Activated CD4-positive, CD25-positive, alpha-beta regulatory T cell treated with anti-CD3 and anti-CD28 coated beads, Interleukin-2, amount 50 U/mL, for 72 hours (primary cell): ENCODE measurements at regions not wholly inside any gene's neighbourhood (a gene's known extent, or its start where the extent isn't known, plus 50 kb on each side); places are given as distances from the start of the nearest gene placed in this dataset.
A peak's percentile ranks its signal among the peaks of the same experiment; 100 is the strongest.
"Not testable (repeated sequence)": the region's sequence is repeated elsewhere in the genome, so short reads cannot be mapped to it uniquely, and the experiment has no call there.

Experiments used
- DNase-seq: peaks from one replicate; pipeline ENCODE4 v3.0.0; 2021

DNA sequence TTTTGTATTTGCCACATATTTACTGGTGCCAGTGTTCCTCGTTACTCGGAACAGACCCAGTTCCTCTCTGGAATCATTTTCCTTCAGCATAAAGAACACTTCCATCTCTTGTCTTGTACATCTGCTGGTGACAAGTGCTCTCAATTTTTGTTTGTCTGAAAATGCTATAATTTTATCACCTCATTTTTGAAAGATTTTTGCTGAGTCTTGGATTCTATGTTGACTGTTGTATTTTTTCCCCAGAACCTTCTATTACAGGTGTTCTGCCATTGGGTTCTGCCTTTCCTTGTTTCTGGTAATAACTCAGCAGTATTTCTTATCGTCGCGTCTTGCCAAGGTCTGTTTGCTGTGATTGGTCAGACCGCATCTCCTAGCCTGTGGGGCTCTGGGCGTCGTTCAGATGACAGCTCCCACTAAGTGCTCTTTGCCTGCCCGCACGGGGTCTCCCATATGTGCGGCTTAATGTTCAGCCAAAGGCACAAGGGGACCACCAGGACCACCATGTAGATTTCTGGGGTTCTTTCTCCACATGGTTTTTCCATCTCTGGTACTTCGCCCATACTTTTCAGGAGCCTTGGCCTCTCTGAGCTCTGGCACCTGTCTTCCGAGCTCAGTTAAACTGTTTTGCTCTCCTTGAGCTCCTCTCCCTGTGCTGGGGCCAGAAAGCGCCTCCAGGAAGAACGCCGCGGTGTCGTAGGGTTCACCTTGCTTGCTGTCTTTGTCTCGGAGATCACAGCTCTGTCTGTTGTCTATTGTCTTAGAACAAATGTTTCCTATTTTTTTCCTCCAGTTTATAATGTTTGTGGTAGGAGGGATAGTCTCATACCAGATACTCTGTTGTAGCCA, 80.0 kb downstream of the METRNL start:
- no peak for DNase-seq

DNA sequence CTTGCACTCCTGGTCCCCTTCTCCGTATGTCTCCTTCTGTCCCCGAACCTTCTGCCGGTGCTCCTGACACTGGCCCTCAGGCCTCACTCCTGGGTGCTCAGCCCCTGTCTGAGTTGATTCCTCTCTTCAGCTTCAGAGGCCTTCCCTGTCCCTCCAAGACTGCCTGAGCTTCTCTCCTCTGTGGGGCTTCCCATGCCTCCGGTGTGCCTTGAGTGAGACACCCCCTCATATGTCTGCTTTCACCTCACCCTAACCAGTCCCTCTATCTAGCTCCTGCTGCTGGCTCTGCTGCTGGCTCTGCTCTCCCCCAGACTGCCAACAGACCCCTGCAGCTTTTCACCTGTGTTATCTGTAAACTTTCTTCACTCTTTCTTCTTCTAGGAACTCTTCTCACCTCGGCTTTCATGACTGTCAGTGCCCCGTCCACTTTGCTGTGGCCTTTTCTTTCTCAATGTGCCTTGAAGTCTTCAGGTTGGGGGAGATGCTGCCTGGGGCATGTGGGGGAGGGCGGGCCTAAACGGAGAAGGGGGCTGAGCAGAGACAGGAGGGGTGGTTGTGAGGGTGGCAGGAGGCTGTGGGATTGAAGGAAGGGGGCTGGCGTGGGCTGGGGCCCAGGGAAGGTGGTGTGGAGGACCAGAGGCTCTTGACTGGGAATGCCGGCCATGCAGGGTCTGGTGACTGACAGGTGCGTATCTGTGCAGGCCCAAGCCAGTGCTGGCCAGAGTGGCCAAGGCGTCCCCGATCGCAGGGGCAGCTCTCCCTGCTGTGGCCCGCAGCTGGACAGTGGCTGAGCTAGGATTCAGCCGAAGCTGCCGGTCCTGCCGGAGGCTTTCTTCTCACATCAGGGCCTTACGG, 81.3 kb downstream of the METRNL start:
- DNase-seq: peak; percentile 24

DNA sequence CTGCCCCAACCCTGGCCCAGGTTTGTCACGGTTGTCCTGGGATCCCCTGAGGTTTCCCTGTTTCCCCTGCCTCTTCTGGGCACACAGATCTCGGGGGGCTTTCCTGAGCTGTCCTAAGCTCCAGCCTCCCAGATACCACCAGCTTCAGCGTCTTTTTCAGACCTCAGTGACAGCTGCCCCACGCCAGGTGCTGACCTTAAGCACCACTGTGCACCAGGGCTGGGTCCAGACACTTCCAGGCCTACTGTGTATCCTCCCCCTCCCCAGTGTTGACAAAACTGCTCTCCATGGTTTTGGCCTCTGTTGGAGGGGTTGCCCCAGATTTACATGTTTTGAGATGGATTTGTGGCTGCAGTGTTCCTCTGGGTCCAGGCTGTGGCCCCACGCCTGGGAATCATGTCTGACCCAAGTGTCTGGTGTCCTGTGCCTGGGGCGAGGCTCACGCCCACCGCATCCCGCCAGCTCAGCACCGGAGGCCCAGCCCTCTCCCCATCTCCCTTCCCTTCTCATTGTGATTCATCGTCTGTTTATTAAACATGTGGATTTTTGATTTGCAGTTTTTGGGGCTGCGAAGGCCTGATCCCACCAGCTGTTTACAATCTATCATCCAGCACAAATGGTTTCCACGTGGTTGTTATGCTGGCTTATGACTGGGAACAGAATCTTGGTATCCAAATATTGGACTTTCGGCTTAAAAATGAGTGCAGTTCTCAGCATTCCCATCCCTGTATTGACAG, 82.1 kb downstream of the METRNL start:
- no peak for DNase-seq

DNA sequence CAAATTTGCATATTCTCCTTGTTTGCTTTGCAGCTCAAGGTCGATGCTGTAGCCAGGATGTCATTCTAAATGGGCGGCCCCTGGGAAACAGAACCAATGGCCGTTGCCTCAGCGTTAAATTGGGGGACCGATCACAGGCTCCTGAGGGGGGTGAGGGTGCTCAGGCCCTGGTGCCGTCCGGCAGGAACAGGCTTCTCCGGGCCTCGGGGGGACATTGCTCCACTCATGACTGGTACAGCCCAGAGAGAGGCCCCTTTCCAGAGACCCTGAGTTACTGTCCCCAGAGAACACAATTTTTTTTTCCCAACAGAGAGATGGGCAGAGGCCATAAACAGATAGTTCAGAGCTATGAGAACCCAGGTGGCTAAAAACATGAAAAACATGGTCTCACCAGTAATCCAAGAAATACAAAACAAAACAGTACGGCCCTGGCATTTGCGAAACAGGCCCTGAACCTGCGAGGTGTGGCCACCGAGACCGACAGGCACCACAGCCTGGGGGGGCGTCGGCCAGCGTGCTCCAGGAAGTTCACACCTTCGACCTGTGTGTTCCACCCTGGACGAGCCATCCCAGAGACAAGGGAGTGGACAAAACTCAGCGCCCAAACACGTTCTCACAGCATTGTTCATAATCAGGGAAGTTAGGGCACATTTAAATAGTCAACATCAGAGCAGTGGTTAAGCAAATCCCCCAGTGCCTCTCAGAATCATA, 82.8 kb downstream of the METRNL start:
- DNase-seq: no peak

DNA sequence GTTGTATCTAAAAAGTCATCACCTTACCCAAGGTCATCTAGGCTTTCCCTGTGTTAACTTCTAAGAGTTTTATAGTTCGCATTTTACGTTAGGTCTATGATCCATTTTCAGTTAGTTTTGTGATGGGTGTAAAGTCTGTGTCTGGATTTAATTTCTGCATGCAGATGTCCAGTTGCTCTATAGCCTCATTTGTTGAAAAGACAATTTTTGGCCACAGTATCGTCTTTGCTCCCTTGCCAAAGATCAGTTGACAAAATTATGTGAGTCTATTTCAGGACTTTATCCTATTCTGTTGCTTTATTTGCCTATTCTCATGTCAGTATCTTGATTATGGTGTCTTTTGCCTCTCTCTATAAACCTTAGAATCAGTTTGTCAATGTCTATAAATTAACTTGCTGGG, 85.1 kb downstream of the METRNL start:
- no peak for DNase-seq

DNA sequence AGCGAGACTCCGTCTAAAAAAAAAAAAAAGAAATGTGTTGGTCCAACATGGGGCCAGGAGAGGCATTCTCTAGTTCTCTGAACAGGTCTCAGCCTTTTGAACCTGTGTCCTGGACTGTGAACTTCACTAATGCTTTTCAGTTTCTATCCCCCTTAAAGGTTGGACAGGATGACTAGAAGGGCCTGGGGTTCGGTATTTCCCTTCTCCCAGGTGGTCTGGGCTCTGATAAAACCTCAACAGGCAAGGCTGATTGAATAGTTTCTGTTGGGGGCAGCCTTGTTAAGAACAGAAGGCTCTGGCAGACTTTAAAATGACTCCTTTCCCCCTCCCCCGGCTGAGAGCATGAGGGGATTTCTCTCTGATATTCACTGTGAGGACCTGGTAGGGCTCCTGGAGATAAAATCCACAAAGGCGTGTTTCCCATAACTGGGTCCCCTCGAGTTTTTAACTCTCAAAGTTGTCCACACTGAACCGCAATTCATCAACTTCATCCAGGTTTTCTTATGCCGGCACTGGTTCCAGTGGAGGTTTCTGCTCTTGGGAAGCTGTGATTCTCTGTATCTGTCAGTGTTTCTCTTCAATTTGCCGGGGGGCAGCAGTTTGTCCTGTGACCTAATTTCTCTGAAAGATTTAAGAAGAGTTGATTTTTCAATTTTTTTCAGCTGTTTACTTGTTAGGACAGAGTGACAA, 91.3 kb downstream of the METRNL start:
- DNase-seq: no peak

DNA sequence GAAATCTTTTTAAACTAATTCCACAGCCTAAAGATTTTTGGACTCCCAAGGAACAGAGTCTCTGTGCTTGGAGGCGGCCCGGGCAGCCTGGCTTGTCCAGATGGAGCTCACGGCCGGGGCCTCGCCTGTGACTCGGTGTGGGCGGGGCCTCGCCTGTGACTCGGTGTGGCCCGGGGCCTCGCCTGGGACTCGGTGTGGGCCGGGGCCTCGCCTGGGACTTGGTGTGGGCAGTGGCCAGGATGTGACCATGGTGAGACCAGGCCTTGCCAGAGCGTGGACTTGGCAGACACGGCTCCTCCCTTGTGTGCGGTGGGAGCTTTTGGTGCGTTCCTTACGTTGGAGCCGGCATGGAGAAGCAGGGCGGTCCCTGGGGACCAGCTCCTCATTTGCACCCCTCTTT, 92.3 kb downstream of the METRNL start:
- DNase-seq: peak; percentile 21

DNA sequence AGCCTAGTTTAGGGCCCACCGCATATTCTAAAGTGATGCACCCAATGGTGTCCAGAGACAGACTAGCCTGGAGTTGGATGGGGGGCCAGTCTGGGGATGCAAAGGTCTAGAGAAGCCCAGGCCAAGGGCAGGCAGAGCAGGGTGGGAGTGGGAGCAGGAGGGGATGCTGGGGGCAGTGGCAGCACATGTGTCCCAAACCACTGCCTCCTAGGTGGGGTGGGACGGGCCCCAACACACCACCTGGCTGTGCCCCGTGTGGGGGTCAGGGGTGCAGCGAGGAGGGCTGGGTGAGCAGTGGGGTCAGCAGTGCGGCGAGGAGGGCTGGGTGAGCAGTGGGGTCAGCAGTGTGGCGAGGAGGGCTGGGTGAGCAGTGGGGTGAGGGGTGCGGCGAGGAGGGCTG, 92.7 kb downstream of the METRNL start:
- not testable (repeated sequence) for DNase-seq

DNA sequence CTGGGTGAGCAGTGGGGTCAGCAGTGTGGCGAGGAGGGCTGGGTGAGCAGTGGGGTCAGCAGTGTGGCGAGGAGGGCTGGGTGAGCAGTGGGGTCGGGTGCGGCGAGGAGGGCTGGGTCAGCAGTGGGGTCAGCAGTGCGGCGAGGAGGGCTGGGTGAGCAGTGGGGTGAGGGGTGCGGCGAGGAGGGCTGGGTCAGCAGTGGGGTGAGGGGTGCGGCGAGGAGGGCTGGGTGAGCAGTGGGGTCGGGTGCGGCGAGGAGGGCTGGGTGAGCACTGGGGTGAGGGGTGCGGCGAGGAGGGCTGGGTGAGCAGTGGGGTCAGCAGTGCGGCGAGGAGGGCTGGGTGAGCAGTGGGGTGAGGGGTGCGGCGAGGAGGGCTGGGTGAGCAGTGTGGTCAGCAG, 93.2 kb downstream of the METRNL start:
- not testable (repeated sequence) for DNase-seq

DNA sequence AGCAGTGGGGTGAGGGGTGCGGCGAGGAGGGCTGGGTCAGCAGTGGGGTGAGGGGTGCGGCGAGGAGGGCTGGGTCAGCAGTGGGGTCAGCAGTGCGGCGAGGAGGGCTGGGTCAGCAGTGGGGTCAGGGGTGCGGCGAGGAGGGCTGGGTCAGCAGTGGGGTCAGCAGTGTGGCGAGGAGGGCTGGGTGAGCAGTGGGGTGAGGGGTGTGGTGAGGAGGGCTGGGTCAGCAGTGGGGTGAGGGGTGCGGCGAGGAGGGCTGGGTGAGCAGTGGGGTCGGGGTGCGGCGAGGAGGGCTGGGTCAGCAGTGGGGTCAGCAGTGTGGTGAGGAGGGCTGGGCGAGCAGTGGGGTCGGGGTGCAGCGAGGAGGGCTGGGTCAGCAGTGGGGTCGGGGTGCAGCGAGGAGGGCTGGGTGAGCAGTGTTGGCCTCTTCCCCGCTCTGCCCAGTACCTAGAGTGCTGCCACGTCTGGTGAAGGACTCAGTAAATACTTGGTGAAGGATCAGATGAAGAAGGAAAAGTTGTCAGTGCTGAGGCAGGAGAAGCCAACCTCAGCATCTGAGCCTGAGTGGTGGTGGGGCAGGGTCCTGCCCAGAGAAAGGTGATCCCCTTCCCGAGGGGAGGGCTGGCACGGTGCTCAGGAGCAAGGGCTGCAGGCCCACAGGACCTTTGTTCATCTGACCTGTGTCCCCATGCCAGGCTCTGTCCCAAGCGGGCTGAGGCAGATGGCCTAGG, 93.9 kb downstream of the METRNL start:
- DNase-seq: peak; percentile 21

DNA sequence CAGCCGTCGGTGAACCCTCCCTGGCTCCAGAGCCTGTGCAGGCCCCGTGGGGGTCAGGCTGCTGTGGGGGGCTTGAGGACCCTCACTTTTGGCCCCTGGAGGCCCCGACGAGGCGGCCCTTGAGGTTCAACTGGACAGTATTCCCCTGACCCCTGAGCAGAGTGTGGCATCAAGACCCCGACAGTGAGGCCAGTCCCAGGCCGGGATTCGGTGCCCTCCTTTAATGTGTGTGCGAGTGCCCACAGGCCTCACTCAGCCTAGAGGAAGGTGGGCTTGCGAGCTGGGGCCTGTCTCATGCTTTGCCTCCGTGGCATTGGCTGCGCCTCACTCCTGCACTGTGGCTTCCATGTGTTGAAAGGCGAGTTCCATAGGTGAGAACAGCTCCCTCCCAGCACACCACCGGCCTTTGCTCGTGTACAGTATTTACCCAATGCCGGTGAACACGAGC, 94.5 kb downstream of the METRNL start:
- DNase-seq: peak; percentile 23

DNA sequence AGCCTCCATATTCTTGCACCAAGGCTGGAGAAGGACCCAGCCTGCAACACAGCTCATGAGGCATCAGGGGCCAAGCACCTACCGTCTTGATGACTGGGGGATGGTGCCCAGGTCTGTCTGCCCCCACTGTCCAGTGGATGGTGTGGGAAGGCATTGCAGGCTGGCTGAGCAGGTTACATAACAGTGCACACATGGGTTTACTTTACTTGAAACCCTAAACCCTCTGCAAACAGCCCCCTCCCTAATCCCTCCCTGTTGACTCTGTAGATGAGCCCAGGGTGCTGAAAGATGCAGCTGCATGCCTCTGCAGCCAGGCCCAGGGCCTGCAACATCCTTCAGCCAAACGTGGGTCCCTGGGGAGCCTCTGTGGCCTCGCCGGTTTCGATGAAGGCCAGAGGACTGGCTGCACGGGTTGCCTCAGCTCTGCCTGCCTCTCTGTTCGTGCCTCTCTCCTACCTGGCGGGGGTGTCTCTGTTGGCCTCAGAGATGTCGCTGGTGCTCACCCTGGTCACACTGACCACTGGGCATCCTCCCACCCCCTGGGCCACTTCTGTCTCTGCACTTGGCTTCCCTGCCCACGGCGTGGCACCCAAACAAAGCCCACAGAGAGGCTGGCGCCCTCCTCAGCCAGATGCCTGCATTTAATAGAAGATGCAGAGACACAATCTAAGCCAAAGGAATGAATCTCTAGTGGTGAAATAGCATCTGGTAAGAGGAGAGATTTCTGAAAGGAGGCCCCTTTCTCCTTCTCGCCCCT, 95.1 kb downstream of the METRNL start:
- DNase-seq: peak; percentile 20

DNA sequence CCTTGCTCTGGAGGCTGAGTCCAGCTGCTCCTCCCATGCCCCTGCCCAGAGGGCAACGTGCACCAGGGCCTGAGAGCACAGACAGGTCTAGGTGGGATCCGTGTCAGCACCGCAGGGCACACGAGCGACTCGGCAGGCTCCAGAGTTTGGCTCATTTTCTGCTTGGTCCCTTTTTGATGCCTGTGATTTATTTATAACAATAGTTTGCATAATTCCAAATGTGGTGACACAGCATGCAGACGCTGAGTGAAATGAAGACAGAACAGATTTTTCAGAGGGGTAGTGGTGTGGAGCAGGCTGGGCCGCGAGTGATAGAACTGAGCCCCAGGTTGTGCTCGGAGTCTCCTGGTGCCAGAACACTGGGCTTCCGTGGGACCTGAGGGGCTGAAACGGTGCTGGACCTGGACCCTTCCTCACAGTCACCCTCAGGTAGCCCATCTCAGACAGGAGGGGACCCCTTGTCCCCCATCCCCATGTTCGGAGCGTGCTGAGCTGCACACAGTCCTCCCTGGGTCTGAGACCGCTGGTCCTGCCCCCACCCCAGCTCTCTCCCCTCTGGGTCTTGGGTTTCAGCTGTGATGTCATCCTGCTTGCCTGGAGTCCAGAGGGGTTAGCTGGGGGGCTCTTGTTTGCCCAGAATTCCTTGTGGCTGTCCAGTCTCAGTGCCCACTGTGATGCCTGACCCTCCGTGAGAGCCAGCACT, 95.9 kb downstream of the METRNL start:
- DNase-seq: peak; percentile 13

DNA sequence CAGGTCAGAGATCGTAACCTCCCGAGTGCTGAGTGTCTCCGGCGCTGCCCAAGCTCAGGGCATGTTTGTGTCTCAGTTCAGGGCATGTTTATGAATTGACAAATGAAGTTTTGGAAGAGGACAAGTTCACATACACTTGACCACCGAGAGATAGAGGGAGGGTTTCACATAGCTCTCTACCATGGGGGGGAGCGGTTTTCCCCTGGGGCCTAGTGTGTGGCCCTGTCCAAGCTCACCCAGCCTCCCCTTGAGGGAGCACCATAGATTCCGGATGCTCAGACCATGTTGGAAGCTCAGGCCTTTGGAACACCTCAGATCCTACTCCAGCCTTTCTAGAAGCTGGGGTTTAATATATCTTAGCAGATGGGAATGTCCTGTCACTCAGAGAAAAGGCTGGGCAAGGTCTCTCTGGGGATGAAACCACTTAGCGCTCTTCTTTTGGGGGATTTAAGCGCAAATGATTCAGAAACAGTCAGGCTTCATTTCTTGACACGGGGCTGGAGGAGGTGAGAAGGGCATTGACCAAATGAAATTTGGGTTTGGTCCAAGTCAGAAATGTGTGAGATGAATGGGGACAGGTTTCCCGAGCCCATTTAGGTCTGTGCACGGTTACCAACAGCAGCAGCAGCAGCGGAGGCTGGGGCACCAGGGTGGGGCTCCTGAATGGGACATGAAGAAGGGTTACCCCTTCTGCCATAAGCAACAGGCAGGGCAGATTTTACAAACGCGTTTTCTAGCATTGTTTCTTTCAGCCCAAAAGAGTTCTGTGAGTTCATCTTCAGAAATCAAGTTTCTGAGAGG, 96.6 kb downstream of the METRNL start:
- no peak for DNase-seq

DNA sequence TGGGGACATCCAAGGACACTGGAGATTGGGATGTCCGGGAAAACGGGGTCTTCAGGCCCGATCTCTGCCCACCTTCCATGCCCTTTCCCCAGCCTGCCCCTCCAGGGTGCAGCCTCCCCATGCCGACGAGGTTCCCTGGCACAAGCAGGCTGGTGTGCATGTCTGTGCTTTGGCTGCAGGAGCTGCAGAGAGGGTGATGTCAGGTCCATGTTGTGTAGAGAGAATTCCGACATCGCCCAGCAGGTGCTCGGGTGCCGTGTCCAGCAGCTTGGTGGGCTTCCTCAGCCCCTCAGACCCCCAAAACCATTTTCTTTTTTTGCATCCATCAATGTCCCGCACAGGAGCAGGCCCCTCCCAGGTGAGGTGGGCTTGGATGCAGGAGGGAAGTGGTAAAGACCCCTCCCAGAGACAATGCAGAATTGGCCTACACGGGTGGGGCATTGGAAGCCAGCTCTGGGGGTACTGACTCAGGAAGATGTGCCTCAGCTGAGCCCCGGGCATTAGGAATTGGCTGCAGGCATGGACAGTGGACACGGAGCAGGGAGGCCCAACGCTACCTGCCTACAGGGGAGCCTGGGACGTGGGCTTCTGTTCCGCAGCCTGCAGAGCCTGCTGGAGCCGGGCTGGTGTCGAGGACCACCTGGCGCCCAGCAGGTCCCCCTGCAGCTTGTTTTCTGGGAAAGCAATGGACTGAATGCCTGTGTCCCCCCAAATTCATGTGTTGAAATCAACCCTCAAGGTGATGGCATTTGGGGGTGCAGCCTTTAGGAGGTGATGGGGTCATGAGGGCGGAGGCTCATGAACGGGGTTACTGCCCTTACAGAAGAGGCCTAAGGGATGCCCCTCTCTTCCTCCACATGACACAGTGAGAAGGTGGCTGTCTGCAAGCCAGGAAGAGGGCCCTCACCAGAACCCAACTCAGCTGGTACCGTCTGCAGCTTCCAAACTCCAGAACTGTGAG, 97.5 kb downstream of the METRNL start:
- DNase-seq: peak; percentile 15

DNA sequence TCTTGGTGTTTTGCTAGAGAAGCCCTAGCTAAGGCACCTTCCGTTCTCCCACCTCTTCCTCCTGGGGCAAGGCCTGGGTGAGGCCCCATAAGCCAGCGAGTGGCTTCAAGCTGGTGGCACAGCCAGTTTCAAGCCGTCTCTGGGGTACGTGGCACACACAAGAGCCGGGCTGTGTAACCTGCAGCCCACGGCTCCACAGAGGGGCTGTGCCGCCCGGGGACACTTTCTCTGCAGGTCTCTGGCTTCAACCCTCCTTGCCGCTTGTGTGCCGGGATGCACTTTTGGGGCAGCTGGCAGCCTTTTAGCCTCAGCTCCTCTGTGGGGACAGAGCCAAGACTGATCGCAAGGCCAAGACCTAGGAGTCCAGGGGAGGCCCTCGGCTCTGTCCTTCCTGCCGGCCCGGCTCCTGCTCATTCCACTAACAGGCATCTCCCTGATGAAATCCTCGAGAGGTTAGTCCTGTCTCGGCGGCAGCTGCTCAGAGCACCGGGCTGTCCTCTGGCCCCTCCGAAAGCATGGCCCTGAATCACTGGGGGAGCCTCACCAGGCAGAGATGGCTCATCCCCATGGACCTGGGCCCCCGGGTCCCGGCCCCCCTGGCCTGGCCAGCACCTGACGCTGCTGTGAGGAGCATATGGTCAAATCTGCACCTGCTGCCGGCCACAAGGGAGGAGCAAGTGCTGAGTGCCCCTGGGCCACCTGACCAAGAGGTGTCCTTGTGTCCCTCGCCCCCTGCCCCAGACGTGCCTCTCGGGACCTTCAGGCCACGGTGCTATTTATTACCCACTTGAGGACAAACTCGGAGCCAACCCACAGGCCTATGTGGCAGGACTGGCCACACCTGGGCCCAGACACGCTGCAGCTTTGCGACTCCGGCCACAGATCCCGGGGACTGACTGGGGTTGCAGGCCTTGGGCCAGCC, 98.5 kb downstream of the METRNL start:
- DNase-seq: peak; percentile 30
